Naive thymus-derived CD8-positive, alpha-beta T cell (primary cell): ENCODE measurements at regions not wholly inside any gene's neighbourhood (a gene's known extent, or its start where the extent isn't known, plus 50 kb on each side); places are given as distances from the start of the nearest gene placed in this dataset.

Experiments used
- ATAC-seq, 2 donors: fragments of 150-1000 bp; cut with Tn5 transposase in 1 of 2; sonication (Bioruptor Pico), chemical (Tn5 transposase) in 1 of 2; 1 replicate in 1 of 2; 2 replicates in 1 of 2; pipeline ENCODE4 v1.10.0; 2021; ENCODE audit warnings: mild to moderate bottlenecking in 2 of 2, moderate library complexity in 2 of 2
- POLR2A ChIA-PET: fragments of 350-600 bp; sonication (Branson Sonifier 250); formaldehyde crosslinking; loops from one replicate; lab custom pipeline; 2021; ENCODE audit warnings: antibody characterized with exemption; lab: Charles Lee
- DNase-seq, 10 donors: peaks; one replicate each; pipeline versions ENCODE4 v3.0.0 to v3.0.0-alpha.2; 2020 to 2022
- H3K27ac Mint-ChIP-seq, 10 donors: one replicate each; pipeline ENCODE4 v1.8.0; 2020 to 2022; ENCODE audit warnings: mild to moderate bottlenecking in 10 of 10, mixed read lengths in 10 of 10, moderate library complexity in 4 of 10, inconsistent platforms in 1 of 10
- H3K27me3 Mint-ChIP-seq, 5 donors: one replicate each; pipeline ENCODE4 v1.8.0; 2021 to 2022; ENCODE audit warnings: mixed read lengths in 5 of 5
- H3K36me3 Mint-ChIP-seq, 3 donors: one replicate each; pipeline ENCODE4 v1.8.0; 2020 to 2022; ENCODE audit warnings: mixed read lengths in 3 of 3, mild to moderate bottlenecking in 2 of 3, inconsistent platforms in 1 of 3
- H3K4me1 Mint-ChIP-seq, 4 donors: one replicate each; pipeline ENCODE4 v1.8.0; 2021 to 2022; ENCODE audit warnings: mixed read lengths in 4 of 4
- H3K4me3 Mint-ChIP-seq, 10 donors: one replicate each; pipeline ENCODE4 v1.8.0; 2020 to 2022; ENCODE audit warnings: mild to moderate bottlenecking in 10 of 10, mixed read lengths in 10 of 10, moderate library complexity in 6 of 10, inconsistent platforms in 1 of 10
- H3K9me3 Mint-ChIP-seq, 9 donors: one replicate each; pipeline ENCODE4 v1.8.0; 2020 to 2022; ENCODE audit warnings: mixed read lengths in 9 of 9, mild to moderate bottlenecking in 3 of 9, inconsistent platforms in 1 of 9, moderate library complexity in 1 of 9

DNA sequence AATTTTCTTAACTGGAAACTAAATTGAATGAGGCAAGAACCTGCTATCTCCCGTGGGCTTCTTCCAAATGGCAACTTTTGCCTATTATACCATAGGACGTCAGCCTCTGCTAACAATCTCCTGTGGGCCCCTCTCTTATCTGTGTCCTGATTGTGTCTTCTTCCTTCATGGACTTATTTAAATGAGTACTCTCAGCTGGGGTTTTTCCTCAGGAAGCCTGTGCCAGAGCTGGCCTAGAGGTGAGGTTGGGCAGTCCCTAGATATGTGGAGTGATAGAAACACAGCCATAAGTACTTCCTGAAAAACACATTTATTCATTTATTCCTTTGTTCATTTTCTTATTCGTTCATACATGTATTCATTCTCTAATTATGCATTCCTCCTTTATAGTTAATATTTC, 712.5 kb upstream of the SLIT2 start:
- POLR2A ChIA-PET = no interaction called here
- no peaks in the 10 kb centered on the region for H3K27me3 Mint-ChIP-seq
- H3K27ac Mint-ChIP-seq = no peak overlapping the region
- H3K36me3 Mint-ChIP-seq = no peaks in the 10 kb centered on the region
- no peak overlapping the region for H3K4me3 Mint-ChIP-seq
- peaks cover 0 to 19% (median 7%) of the 10 kb centered on the region in 9 donors for H3K9me3 Mint-ChIP-seq
- no peak for DNase-seq
- no peak for ATAC-seq
- no peaks in the 10 kb centered on the region for H3K4me1 Mint-ChIP-seq

DNA sequence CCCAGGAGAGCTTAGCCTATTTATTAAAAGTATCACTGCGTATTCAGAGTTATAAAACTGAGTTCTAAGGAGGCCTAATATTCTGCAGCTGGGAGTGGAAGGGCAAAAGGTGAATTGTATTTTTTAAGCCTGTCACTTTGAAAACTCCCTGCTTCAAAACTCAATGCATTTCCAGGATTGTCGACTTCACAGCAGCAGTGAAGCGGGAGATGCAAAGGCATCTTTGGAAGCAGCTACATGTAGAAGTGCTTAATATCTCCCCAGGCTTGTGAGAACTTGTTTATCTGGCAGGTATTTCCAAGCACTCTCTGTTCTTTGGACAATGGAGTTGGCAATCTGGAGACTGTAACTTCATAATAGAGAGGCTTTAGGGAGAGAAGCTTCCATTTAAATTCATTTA, 717.5 kb upstream of the SLIT2 start:
- Mint-ChIP-seq H3K27me3 (no peaks in the 10 kb centered on the region), H3K27ac (no peak overlapping the region), H3K9me3 (peaks cover 0 to 16% (median 7%) of the 10 kb centered on the region in 9 donors), H3K4me3 (no peak overlapping the region), H3K36me3 (no peaks in the 10 kb centered on the region), H3K4me1 (no peaks in the 10 kb centered on the region)
- POLR2A ChIA-PET = no interaction called here
- ATAC-seq (no peak), DNase-seq (no peak)

- POLR2A ChIA-PET = no interaction called here
- DNase-seq = no peak
These were observed 719.5 kb upstream of the SLIT2 start for GRCh38 chr4:19531906-19532848.

GRCh38 chr4:19523964-19524363, 727.7 kb upstream of the SLIT2 start:
- no peaks in the 10 kb centered on the region for H3K27me3 Mint-ChIP-seq
- peaks cover 0 to 21% (median 6%) of the 10 kb centered on the region in 9 donors for H3K9me3 Mint-ChIP-seq
- DNase-seq (no peak), ATAC-seq (no peak)
- POLR2A ChIA-PET = no interaction called here
- H3K4me3 Mint-ChIP-seq = no peak overlapping the region
- peaks cover 0 to 1% (median 0%) of the 10 kb centered on the region in 3 donors for H3K36me3 Mint-ChIP-seq
- H3K4me1 Mint-ChIP-seq = no peaks in the 10 kb centered on the region
- no peak overlapping the region for H3K27ac Mint-ChIP-seq

More at GRCh38 chr4:19531906-19532848, 719.5 kb upstream of the SLIT2 start:
- Mint-ChIP-seq H3K36me3 (peaks cover 0 to 1% (median 0%) of the 10 kb centered on the region in 3 donors), H3K4me3 (no peak overlapping the region), H3K27me3 (no peaks in the 10 kb centered on the region), H3K27ac (no peak overlapping the region), H3K4me1 (no peaks in the 10 kb centered on the region), H3K9me3 (peaks cover 0 to 18% (median 7%) of the 10 kb centered on the region in 9 donors)
- ATAC-seq = no peak

GRCh38 chr4:19522966-19523365, 728.7 kb upstream of the SLIT2 start:
- ATAC-seq = no peak
- Mint-ChIP-seq H3K9me3 (peaks cover 0 to 22% (median 3%) of the 10 kb centered on the region in 9 donors), H3K27me3 (no peaks in the 10 kb centered on the region), H3K4me1 (no peaks in the 10 kb centered on the region), H3K27ac (no peak overlapping the region), H3K4me3 (no peak overlapping the region), H3K36me3 (peaks cover 0 to 4% (median 0%) of the 10 kb centered on the region in 3 donors)
- no peak for DNase-seq
- POLR2A ChIA-PET = no interaction called here

- ATAC-seq = no peak
- H3K27me3 Mint-ChIP-seq = no peaks in the 10 kb centered on the region
- H3K36me3 Mint-ChIP-seq = peaks cover 0 to 5% (median 0%) of the 10 kb centered on the region in 3 donors
- no peak overlapping the region for H3K4me3 Mint-ChIP-seq
- no peaks in the 10 kb centered on the region for H3K4me1 Mint-ChIP-seq
- POLR2A ChIA-PET = no interaction called here
- peaks cover 0 to 36% (median 3%) of the 10 kb centered on the region in 9 donors for H3K9me3 Mint-ChIP-seq
- no peak for DNase-seq
- no peak overlapping the region for H3K27ac Mint-ChIP-seq
These were observed 730.7 kb upstream of the SLIT2 start for GRCh38 chr4:19520939-19521520.

DNA sequence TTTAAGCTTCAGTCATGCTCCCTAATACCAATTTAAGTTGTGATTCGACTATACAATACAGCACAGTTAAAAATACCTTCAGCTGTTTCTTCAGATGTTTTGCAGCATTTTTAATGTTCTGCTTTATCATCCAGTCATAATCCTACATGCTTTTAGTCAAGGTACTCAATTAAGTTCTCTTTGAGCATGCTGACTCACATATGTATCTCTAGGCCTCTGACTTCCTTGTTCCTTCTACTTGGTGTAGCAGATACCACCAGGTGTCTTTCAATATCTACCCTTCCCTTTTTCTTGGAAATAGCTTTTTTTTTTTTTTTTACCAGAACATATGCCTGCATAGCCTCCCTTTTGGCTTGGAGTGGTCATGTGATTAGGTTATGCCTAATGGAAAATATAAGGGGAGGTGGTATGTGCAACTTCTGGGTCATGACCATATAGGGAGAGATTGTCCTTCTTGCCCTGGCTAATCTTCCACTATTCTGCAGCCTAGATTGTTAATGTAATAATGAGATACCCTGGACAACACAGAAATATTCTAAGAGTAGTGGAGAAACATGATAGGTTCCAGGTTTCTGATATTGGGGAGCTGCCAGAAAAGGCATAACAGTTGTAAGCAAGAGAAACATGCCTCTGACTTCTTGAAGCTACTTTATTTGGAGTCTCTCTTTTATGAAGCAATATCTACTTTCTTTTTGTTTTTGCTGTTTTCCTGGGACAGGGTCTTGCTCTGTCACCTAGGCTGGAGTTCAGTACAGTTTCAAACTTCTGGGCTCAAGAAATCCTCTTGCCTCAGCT, 737.2 kb upstream of the SLIT2 start:
- POLR2A ChIA-PET = no interaction called here
- Mint-ChIP-seq H3K27ac (no peak overlapping the region), H3K9me3 (peaks cover 0 to 31% (median 12%) of the 10 kb centered on the region in 9 donors)

DNA sequence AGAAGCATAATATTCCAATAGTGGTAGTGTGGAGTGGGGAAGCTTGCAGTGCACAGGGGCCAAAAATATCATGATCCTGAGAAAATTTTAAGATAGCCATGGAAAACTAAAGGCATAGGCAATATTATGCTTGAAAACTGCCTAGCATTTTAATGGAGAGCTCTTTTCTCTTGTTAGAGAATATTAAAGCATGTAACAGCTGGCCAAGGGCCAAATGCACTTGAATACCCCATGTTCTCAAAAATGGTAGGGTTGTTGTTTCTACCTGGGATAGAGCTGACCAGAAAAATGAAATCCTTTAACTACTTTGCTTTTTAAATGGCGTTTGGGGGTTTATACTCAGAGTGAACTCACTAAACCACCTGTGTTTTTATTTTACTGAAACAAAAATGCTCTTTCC, 739.6 kb upstream of the SLIT2 start:
- H3K9me3 Mint-ChIP-seq = peaks cover 2 to 15% (median 12%) of the 10 kb centered on the region in 9 donors
- no peaks in the 10 kb centered on the region for H3K4me1 Mint-ChIP-seq
- DNase-seq (no peak), ATAC-seq (no peak)
- no peak overlapping the region for H3K27ac Mint-ChIP-seq
- POLR2A ChIA-PET = no interaction called here
- H3K27me3 Mint-ChIP-seq = no peaks in the 10 kb centered on the region
- H3K36me3 Mint-ChIP-seq = no peaks in the 10 kb centered on the region
- no peak overlapping the region for H3K4me3 Mint-ChIP-seq

More for the DNA sequence above, 737.2 kb upstream of the SLIT2 start:
- peaks cover 0 to 5% (median 0%) of the 10 kb centered on the region in 3 donors for H3K36me3 Mint-ChIP-seq
- DNase-seq (no peak), ATAC-seq (no peak)
- no peak overlapping the region for H3K4me3 Mint-ChIP-seq
- no peaks in the 10 kb centered on the region for H3K4me1 Mint-ChIP-seq
- no peaks in the 10 kb centered on the region for H3K27me3 Mint-ChIP-seq

- POLR2A ChIA-PET = no interaction called here
- DNase-seq (no peak), ATAC-seq (no peak)
- no peak overlapping the region for H3K4me3 Mint-ChIP-seq
- no peak overlapping the region for H3K27ac Mint-ChIP-seq
- H3K9me3 Mint-ChIP-seq = peaks cover 2 to 14% (median 10%) of the 10 kb centered on the region in 9 donors
- no peaks in the 10 kb centered on the region for H3K27me3 Mint-ChIP-seq
- H3K4me1 Mint-ChIP-seq = no peaks in the 10 kb centered on the region
- H3K36me3 Mint-ChIP-seq = no peaks in the 10 kb centered on the region
These were observed 740.7 kb upstream of the SLIT2 start for GRCh38 chr4:19510993-19511392.

DNA sequence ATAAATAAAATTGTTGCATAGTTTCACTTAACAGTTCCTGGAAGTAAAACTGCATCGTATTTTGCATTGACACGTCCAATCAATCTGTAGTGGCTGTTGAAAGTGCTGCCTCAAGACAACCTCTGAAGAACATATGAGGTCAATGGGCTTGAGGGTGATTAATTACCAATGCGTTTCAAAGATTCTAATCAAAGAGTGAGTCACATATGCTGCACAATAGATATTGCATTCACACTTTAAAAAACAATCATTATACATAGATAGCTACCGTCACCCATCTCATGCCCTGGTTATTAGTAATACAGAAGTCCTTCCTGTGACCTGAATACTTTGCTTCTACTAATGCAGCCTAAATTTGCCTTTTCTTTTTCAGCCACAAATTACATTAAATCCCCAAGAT, 743.3 kb upstream of the SLIT2 start:
- POLR2A ChIA-PET = no interaction called here

GRCh38 chr4:19497705-19498104, 754.0 kb upstream of the SLIT2 start:
- H3K4me3 Mint-ChIP-seq = peak overlapping the region in 1 of 10 donors; percentile 48
- H3K36me3 Mint-ChIP-seq = no peaks in the 10 kb centered on the region
- H3K4me1 Mint-ChIP-seq = no peaks in the 10 kb centered on the region
- H3K27ac Mint-ChIP-seq = no peak overlapping the region
- H3K9me3 Mint-ChIP-seq = peaks cover 0 to 19% (median 6%) of the 10 kb centered on the region in 9 donors
- POLR2A ChIA-PET = no interaction called here
- DNase-seq (no peak), ATAC-seq (no peak)
- no peaks in the 10 kb centered on the region for H3K27me3 Mint-ChIP-seq

More for the DNA sequence above, 743.3 kb upstream of the SLIT2 start:
- ATAC-seq (no peak), DNase-seq (no peak)
- Mint-ChIP-seq H3K4me3 (no peak overlapping the region), H3K4me1 (no peaks in the 10 kb centered on the region), H3K27me3 (no peaks in the 10 kb centered on the region), H3K27ac (no peak overlapping the region), H3K9me3 (peaks cover 0 to 27% (median 6%) of the 10 kb centered on the region in 9 donors), H3K36me3 (no peaks in the 10 kb centered on the region)

DNA sequence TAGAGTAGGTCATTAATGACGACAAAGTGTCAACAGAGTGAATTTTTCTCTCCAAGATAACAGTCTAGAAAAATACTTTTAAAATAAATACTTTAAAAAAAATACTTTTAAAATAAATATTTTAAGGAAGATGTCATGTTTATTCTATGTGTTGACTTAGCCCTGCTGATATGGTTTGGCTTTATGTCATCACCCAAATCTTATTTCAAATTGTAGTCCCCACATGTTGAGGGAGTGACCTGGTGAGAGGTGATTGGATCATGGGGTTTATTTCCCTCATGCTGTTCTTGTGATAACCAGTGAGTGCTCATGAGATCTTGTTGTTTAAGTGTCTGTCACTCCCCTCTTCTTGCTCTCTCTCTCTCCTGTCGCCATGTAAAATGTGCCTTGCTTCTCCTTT, 754.9 kb upstream of the SLIT2 start:
- peaks cover 0 to 21% (median 6%) of the 10 kb centered on the region in 9 donors for H3K9me3 Mint-ChIP-seq
- no peaks in the 10 kb centered on the region for H3K4me1 Mint-ChIP-seq
- DNase-seq = no peak
- ATAC-seq = no peak
- POLR2A ChIA-PET = no interaction called here
- no peak overlapping the region for H3K4me3 Mint-ChIP-seq
- no peaks in the 10 kb centered on the region for H3K36me3 Mint-ChIP-seq
- no peak overlapping the region for H3K27ac Mint-ChIP-seq
- no peaks in the 10 kb centered on the region for H3K27me3 Mint-ChIP-seq

GRCh38 chr4:19494961-19495360, 756.7 kb upstream of the SLIT2 start:
- Mint-ChIP-seq H3K36me3 (no peaks in the 10 kb centered on the region), H3K27ac (no peak overlapping the region), H3K27me3 (no peaks in the 10 kb centered on the region), H3K4me1 (no peaks in the 10 kb centered on the region), H3K9me3 (peaks cover 0 to 21% (median 6%) of the 10 kb centered on the region in 9 donors), H3K4me3 (no peak overlapping the region)
- no peak for DNase-seq
- POLR2A ChIA-PET = no interaction called here
- ATAC-seq = no peak
